ENCODE measurements at regions not wholly inside any gene's neighbourhood (a gene's known extent, or its start where the extent isn't known, plus 50 kb on each side); places are given as distances from the start of the nearest gene placed in this dataset.

DNA sequence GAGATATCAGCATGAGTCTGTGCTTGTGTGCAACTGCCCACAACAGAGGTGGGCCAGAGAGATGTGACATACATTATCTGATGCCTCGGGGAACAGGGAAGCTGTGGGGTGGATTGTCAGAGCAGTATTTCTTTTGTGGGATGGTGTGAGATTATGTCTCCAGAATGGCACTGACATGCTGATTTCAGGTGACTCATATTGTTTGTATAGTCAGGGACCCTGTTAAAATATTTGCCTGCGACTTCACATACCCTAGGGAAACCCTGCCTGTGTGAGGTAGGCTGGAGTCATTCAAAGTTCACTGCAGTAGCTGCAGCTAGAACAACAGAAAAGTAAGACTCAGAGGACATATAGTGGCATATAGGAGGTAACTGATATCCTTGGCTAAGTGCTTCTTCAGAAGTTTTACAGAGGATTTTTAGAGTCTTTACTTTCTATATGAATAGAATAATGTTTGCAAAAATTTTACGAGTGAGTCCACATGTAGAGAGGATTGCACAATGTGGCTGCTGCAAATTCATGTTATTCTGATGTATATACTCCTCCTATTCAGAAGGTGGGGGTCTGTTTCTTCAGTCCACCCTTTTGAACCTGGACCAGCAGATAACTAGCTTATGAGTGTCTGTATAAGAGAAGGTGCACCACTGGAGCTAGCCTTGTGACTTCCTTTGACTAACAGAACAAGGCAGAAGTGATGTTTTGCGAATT, 89.3 kb downstream of the MACIR start:
- TF ChIP-seq, protein P1, sequence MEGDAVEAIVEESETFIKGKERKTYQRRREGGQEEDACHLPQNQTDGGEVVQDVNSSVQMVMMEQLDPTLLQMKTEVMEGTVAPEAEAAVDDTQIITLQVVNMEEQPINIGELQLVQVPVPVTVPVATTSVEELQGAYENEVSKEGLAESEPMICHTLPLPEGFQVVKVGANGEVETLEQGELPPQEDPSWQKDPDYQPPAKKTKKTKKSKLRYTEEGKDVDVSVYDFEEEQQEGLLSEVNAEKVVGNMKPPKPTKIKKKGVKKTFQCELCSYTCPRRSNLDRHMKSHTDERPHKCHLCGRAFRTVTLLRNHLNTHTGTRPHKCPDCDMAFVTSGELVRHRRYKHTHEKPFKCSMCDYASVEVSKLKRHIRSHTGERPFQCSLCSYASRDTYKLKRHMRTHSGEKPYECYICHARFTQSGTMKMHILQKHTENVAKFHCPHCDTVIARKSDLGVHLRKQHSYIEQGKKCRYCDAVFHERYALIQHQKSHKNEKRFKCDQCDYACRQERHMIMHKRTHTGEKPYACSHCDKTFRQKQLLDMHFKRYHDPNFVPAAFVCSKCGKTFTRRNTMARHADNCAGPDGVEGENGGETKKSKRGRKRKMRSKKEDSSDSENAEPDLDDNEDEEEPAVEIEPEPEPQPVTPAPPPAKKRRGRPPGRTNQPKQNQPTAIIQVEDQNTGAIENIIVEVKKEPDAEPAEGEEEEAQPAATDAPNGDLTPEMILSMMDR (IDR thresholded peaks at IDR 0.05; ENCODE audit: low read length), result no peak
- TF ChIP-seq EZH2 (IDR thresholded peaks at IDR 0.05; ENCODE audit: borderline replicate concordance, low read length), result no peak

Measured in OCI-LY1 (cell line).